Suppressor macrophage treated with lipopolysaccharide for 1 hour (primary cell): ENCODE measurements at regions not wholly inside any gene's neighbourhood (a gene's known extent, or its start where the extent isn't known, plus 50 kb on each side); places are given as distances from the start of the nearest gene placed in this dataset.
"Not testable (repeated sequence)": the region's sequence is repeated elsewhere in the genome, so short reads cannot be mapped to it uniquely, and the experiment has no call there.

Experiments used
- DNase-seq, 3 donors: peaks; one replicate each; pipeline ENCODE4 v3.0.0-alpha.2; 2020 to 2022

- DNase-seq = no peak
Observed at GRCh38 chr13:103517066-103517767, 451.0 kb upstream of the SLC10A2 start.

DNA sequence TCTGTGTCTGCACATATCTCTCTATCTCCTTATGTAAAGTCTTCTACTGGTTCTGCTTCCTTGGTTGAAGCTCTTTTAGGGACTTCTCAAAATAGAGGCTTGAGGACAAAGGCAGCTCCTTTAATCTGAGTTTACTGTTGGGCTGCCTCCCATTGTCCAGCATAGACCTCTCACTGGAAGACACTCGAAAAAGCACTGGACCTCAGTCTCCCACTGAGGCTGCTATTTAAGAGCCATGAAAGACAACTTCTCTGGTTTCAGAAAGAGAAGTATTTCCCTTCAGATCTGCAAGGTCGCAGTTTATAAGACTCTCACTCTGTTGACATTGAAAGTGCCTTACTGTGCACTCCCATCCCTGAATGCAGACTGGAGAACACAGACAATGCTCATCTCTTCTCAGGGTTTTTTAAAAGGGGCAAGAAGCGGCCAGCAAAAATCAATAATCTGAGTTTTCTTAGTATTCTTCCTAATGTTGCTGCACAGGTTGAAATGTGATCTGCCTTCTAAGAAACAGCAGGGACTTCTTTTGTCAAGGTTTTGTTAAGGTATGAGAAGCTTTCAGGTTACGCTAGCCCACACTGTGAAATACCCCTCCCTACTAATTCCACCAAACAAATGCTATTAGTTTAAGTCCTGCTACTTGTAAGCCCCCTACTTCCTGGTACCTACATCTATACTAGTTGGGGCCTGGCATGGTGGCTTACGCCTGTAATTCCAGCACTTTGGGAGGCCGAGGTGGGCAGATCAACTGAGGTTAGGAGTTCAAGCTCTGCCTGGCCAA lies 450.0 kb upstream of the SLC10A2 start:
- DNase-seq = no peak

DNA sequence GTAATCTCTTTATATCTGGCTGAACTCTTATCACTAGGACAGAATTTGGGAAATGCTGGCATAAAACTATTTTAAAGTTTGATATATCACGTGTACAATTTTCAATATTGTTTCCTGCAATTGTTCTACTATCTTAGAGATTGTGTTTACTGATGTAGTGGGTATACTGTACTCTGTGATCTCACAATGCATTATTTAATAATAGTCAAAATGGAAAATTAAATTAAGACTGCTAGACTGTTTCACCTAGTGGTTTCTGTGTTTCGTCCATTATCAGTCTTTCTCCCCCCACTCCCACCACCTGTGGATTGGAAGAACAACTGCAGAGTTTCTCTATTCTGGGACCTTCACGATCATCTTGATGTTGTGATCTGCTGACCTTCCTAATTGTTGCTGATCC lies 449.2 kb upstream of the SLC10A2 start:
- DNase-seq = no peak

DNA sequence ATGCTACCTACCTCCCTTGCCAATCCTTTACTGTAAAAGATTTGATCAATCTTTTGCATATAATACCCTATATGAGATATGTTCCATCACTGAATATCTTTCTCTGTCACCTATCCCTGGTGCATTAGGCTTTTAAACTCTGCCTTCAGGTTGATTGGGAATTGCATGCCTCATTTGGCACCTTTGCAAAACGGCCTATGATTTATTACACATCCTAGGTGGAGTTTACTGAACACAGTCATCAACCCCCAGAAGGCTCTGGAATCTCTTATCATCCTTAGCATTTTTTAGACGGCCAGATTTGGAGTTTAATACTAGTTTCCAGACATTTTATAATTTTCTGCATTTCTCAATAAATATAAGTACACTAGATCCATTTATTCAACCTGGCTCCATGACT lies 448.4 kb upstream of the SLC10A2 start:
- DNase-seq = no peak

DNA sequence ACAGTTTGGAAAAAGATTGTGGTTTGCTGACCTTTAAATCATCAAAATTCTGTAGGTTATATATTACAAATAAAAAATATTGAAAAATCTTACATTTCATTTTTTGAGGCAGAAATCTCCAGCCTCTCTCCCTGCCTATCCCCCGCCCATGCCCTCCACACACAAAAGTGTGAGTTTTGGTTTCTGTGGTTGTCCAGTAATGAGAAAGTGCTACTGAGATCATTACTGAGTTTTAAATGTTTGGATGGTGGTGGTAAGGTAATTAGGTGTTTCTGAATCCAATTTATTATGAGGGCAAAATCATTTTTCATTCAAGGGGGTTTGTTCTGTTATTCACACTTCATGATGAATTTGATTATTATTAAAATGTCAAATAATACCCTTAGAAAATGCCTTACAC lies 448.0 kb upstream of the SLC10A2 start:
- no peak for DNase-seq

DNA sequence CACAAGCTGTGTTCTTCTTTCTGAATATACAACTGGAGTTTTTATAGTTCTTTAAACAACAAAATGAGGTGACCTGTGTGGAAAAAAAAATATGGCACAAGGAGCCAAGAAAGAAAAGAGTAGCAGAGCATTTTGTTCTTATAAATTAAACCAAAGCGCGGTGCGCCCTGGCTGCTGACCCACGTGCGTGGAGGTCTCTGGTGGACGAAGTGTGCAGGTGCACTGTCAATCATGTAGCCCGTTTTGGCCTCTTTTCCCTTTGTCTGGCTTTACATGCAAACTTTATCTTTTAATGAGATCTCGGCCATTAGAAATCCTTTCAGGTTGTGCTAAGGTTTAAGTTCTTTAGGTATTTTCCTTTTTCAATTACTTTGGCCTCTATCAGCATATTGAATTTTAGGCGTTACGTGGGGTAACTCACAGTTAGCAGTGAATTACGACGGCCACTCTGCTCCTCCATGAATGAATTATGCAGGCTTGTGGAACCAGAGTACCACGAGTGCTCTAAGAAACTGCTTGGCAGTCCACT lies 443.9 kb upstream of the SLC10A2 start:
- no peak for DNase-seq

DNA sequence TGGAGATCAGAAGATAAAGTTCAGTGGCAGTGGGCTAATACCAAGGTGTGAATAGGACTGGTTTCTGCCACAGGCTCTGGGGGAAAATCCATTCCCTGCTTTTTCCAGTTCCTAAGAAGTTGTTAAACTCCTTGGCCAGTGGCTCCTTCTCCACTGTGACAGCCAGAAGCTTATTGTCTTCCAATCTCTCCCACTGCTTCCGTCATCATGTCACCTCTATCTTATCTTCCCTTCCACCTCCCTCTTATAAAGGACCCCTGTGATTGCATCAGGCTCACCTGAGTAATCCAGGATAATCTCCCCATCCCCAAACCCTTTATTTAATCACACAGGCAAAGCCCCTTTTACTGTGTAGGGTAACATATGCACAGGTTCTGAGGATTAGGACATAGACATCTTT lies 431.2 kb upstream of the SLC10A2 start:
- DNase-seq = no peak

- peak in 1 of 3 donors; percentile 10 for DNase-seq
Observed at GRCh38 chr13:103487841-103488240, 421.6 kb upstream of the SLC10A2 start.

DNA sequence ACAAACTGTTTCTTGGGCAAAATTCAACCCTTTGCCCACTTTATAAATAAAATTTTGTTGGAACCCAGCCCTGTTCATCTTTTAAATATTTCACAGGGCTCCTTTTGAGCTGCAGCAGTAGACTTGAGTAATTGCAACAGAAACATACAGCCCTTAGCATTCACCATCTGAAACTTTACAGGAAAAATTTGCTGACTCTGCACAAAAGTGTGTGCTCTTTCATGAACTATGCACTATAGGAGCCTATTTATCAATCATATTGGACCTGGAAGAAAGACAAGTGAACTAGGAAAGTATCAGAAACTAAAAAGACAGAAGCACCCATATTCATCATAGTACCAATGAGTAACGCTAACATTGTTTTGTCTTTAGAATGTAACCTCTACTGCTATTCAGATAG lies 406.9 kb upstream of the SLC10A2 start:
- DNase-seq = no peak

- DNase-seq = no peak
Observed at GRCh38 chr13:103471896-103472295, 405.7 kb upstream of the SLC10A2 start.

DNA sequence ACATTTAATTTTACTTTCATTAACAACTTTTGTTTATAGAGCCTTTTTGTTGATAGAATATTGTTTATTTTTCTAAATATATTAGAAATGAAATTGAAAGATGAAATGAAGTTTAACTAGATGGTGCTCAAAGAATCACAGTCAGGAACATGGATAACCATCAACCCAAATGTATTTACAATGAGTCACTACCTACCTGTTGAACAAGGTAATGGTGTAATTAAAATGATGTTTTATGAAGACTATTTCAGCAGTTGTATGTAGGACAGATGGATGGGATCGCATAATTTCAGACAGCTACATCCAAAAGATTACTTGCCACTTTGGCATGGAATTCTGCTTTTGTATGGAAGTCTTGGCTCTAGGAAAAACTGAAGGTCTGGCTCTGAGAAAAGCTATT lies 403.6 kb upstream of the SLC10A2 start:
- DNase-seq = no peak

DNA sequence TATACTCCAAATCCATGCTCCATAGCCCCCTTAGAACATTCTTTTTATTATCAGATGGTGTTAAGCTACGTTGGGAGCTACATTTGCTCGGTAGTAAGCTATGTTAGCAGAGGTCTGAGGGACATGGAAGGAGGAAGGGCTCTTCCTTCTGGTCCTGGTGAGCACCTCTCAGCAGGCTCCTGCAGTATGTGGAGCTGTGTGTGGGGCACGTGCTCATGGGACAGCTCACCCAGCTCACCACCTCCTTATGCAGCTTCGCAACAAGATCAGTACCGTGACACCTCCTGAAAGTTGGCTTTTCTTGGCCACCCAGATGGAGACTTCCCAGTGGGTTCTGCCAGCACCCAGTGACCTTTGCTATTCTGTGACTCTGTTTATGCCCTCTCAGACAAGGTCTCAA lies 400.5 kb upstream of the SLC10A2 start:
- DNase-seq = no peak

GRCh38 chr13:103460246-103460645 lies 394.0 kb upstream of the SLC10A2 start:
- DNase-seq = not testable (repeated sequence)

- not testable (repeated sequence) for DNase-seq
Observed at GRCh38 chr13:103457050-103457449, 390.8 kb upstream of the SLC10A2 start.

- DNase-seq = no peak
Observed at GRCh38 chr13:103451656-103452055, 385.4 kb upstream of the SLC10A2 start.

GRCh38 chr13:103443604-103444003 lies 377.4 kb upstream of the SLC10A2 start:
- no peak for DNase-seq

- no peak for DNase-seq
Observed at GRCh38 chr13:103437651-103438050, 371.4 kb upstream of the SLC10A2 start.

DNA sequence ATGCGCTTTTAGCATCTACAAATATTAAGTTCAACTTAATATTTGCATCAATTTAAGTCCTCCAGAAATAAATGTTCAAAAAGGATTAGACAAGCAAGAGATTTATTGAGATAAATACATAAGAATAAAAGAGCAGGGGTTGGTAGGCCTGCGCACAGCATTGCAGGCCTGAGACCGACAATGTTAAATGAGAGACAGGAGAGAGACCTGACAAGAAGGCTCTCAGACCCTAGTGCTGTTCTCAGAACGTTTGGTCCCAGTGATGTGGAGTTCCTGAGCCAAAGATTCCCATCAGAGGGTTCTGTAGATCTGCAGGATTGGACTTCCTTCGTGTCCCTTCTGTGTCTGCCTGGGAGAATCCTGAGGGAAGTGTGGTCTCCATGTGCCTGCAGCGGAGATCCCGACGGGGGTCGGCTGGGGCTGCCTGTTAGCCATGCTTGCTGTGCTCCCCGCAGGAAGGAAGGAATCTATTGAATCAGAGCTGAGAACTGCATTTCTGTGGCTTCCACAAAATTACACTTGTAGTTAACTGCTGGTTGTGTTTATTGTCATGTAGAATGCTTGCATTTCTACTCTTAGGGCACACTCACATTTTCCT lies 369.9 kb upstream of the SLC10A2 start:
- no peak for DNase-seq

DNA sequence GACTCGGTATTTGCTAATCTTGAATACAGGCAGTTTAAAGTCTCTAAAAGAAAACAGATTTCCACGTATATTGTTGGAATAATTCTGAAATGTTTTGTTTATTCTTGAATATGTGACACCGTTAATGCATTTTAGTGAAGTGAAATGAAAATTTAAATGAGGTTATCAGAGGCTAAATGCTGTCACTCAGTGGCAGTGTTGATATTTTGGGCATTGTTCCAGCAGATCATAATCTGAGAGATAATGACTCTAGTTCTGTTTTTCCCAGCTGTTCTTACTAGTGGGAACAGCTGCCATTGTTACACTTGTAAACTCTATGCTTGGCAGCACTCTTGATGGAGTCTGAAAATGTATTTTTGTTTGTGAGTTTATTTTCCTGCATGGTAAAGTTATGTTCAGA lies 365.6 kb upstream of the SLC10A2 start:
- no peak for DNase-seq

- no peak for DNase-seq
Observed at GRCh38 chr13:103430368-103430767, 364.2 kb upstream of the SLC10A2 start.

DNA sequence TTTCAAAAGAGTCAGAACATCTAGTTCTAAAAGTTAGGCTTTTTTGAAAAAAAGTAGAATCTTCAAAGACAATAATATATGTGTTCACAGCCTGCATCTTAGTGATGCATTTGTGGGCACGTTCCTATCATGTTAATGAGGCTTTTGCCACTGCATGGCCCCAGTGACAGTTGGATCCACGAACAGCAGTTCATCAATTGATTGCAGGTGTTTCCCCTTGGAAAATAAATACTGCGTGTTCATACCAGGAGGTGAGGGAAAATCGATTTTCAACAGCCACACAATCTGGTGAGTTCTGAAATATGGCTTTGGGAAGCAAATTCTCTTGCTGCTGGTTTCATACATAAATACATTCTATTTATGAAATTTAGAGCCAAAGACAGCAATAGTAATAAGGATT lies 343.8 kb upstream of the SLC10A2 start:
- DNase-seq = no peak

DNA sequence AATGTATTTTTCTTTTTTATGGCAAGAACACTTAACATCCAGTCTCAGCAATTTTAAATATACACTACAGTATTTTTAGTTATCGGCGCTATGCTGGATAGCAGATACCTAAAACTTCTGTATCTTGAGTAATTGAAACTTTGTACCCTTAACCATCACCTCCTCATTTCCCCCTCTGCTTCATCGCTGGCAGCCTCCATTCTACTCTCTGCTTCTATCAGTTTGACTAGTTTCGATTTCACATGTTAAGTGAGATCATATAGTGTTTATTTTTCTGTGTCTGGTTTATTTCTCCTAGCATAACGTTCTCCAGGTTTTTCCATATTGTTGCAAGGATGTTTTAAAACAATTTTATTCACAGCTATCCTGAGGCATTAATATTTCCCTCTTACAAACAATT lies 340.8 kb upstream of the SLC10A2 start:
- DNase-seq = no peak

GRCh38 chr13:103405297-103405696 lies 339.1 kb upstream of the SLC10A2 start:
- DNase-seq = no peak

- DNase-seq = no peak
Observed at GRCh38 chr13:103403814-103404213, 337.6 kb upstream of the SLC10A2 start.
